ENCODE measurements at regions not wholly inside any gene's neighbourhood (a gene's known extent, or its start where the extent isn't known, plus 50 kb on each side); places are given as distances from the start of the nearest gene placed in this dataset.

GRCh38 chr3:95407709-95408463, 1345.0 kb downstream of the NSUN3 start:
- no peak for DNase-seq

GRCh38 chr3:95408464-95408862, 1345.6 kb downstream of the NSUN3 start:
- DNase-seq = no peak

DNA sequence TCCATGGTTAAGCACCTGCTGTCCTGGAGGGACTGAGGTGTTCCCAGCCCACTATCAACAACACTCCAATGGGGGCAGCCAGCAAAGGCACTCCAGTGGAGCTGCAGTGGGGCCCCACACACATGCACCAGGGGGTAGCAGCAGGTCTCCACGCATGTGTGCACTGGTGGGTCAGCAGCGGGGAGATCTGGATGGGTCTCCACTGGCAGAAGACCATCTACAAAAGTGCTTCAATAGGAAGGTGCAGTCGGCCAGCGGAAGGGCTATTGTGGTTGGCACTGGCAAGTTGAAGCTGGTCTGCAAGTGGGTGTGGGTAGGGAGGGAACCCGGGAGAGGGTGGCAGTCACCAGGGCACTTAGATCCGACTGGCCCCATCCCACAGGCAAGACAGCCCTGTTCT, 1355.4 kb downstream of the NSUN3 start:
- DNase-seq = no peak

GRCh38 chr3:95424279-95424678, 1361.4 kb downstream of the NSUN3 start:
- DNase-seq = no peak

- DNase-seq = no peak
Measured at GRCh38 chr3:95434491-95434890, 1371.6 kb downstream of the NSUN3 start.

DNA sequence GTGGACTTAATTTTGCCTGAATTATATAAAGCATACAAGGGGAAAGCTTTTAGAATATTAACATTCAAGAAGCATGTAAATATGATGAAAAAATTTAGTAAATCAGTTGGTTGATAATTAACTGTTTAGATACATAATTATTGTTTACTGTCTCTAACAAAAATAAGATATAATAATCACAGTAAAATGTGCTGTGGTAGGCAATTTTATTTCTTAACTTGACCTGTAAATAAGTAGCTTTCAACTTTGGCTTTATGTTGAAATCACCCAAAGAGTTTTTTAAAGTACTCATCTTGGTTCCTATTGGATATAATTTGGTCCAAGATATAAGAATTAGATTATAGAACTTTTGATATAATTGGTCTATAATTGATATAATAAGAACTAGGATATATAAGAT, 1374.5 kb downstream of the NSUN3 start:
- no peak for DNase-seq

- no peak for DNase-seq
Measured at GRCh38 chr3:95438274-95438673, 1375.4 kb downstream of the NSUN3 start.

DNA sequence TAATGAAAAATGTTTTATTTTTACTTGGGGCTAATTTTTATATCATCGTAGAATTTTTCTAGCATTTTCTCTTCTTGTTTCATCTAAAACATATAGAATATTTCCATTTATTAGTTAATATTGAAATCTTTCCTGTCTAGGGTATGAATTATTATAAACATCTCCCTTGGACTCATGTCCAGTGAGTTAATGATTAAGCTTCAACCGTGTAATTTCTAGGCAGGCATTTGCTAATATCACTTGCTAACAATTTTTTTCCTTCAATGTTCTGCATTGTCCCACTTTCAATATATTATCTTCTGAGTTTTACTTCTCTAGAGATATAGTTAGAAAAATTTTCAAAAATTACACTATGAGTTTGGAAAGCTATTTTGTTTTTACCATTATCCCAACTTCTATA, 1371.6 kb upstream of the EPHA6 start:
- no peak for DNase-seq

DNA sequence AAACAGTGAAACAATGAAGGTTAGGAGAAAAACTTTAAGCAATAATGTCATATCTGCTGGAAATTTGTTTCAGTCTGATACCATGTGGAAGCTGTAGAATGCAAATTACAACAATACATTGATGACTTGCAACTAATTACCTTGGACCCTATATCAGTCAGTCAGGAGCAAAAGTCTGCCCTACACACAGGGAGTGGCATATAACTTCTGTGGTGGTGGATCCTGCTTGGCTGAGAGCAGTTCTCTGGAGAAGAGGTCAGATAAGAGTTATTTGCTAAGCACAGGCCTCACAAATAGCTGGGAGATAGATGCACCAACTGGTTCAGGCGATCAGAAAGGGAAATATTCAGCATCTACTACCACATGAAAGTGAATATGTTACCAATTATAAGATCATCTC, 1364.6 kb upstream of the EPHA6 start:
- DNase-seq = no peak

DNA sequence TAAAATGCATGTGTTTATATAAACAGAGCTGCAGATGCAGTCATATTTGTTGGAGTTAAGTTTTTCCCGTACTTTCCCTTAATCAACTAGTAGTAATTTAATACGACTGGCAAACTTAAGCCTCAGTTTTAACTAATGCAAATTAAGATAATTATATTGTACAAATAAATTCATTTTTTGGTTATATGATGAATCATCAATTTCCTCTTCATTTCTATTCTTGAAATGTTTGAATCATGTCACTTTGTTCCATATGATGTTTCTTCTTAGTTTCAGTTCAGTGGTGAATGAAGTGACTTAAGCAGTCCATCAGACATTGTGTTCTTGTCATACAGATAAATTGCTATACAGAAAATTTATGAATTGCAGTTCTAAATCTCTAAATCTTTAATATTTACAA, 1361.2 kb upstream of the EPHA6 start:
- no peak for DNase-seq

DNA sequence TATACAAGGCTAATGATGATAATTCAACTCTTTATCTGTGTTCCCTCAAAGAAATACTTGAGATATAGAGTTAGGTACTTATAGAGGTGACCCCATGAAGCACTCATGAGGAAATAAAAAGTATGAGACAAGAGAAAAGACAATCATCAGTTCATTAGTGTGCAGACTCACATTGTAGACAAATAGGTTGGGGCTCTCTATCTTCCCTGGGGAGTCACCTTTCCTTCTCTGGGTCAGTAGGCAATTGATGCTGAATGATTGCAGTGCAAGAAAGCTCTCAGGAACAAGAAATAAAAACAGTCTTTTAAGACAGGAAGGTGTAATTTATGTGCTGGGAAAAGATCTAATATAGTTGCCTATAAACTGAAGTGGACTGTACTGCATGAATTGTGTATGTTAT, 1357.6 kb upstream of the EPHA6 start:
- no peak for DNase-seq

GRCh38 chr3:95459706-95460105, 1354.7 kb upstream of the EPHA6 start:
- DNase-seq = no peak

DNA sequence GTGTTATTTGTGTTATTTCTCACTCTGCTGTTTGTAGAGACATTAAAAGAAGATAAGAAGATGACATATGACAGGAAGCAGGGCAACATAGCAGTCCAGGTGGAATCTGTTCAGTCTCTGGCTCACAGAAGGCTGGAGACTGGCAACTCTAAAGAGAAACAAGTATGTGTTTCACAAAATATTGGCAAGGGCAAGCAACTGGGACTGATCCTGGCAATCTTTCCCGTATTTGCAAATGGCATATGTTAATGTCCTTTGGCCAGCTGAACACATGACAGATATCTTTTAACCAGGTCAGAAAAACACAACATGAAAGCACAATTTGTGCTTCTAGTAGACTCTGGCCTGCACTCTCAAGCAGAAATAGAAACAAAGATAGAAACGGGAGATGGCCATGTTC, 1354.1 kb upstream of the EPHA6 start:
- DNase-seq = no peak

DNA sequence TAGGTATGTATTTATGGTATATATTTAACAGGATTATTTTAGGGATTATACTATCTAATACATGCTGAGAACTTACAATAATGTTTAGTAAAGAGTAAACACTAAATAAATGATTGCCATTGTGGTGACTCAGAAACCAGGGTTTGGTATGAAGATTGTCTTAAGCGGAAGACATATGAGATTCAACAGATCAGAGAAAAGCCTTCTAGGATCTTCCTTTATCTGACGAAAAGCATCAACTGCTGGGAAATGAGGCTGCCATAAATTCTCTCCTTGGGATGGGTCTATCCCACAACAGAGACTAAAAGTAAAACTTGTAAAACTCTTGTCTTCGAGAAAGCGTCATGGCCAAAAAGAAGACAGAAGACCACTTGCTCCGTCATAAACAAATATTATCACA, 1352.2 kb upstream of the EPHA6 start:
- DNase-seq = no peak

DNA sequence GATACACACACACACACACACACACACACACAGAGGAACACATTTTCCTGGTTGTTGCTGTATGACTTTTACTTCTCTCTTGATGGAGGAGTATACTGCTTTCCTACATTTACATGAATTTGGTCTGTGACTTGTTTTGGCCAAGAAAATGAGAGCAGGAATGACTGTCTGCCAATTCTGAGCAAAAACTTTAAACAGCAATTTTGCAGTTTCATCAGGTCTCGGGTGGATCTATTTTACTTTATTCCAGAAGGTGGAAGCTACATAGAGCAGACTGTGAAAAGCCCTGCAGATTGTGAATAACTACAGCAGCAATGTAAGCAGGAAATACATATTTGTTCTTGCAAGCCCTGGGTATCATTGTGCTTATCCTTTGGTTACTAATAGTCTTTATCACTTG, 1350.0 kb upstream of the EPHA6 start:
- DNase-seq = no peak

GRCh38 chr3:95468331-95468730, 1346.1 kb upstream of the EPHA6 start:
- DNase-seq = no peak

- DNase-seq = no peak
Measured at GRCh38 chr3:95474338-95474737, 1340.1 kb upstream of the EPHA6 start.

DNA sequence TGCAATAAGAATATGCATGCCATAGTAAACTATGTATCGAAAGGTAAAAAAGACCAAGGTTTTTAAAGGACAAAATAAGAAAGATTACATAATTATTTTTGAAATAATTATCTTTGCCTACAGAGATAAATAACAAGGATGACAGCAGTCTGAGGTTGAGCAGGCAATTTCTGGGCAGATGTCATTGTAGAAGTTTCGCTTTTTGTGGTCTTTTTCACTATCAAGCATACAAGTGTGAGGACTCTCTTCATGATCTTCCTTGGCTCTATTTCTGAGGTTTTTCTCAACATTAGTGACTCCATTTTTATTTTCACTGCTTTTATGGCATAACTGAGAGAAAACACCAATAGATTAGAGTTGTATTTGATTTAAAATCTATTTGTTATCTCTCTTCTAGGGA, 1337.9 kb upstream of the EPHA6 start:
- DNase-seq = no peak

- DNase-seq = no peak
Measured at GRCh38 chr3:95506174-95506573, 1308.2 kb upstream of the EPHA6 start.

- no peak for DNase-seq
Measured at GRCh38 chr3:95508124-95508523, 1306.3 kb upstream of the EPHA6 start.

- DNase-seq = no peak
Measured at GRCh38 chr3:95511828-95512227, 1302.6 kb upstream of the EPHA6 start.

DNA sequence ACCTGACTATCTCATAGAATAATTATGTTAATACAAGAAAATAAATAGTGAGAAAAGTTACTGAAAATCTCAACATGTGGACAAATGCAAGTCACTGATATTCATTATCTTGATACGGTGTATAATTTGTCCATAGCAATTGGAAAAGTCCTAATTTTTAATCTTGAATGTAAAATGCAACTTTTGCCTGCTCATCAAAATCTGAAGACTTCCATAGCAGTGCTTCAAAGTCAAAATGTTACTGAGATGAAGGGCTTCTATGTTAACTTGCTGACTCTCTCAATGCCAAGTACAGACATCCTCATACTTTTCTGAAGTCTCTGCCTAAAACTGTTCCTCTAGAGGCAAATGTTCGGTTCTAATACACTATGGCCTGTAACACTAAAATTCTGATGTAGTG, 1300.1 kb upstream of the EPHA6 start:
- DNase-seq = no peak

GRCh38 chr3:95521396-95521795, 1293.0 kb upstream of the EPHA6 start:
- no peak for DNase-seq

DNA sequence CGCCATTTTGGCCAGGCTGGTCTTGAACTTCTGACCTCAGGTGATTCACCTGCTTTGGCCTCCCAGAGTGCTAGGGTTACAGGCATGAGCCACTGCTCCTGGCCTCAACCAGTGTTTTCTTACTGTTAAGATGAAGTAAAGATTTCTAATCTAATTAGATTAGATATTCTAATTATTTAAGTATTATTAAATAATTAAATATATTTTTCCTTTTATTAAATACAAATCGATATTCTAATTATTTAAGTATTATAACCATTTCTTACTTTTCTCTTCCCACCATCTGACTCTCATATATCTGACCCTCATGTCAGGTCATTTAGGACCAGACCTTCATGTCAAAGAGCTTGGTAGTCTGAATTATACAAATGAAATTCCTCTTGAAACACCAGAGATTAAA, 1291.9 kb upstream of the EPHA6 start:
- no peak for DNase-seq

DNA sequence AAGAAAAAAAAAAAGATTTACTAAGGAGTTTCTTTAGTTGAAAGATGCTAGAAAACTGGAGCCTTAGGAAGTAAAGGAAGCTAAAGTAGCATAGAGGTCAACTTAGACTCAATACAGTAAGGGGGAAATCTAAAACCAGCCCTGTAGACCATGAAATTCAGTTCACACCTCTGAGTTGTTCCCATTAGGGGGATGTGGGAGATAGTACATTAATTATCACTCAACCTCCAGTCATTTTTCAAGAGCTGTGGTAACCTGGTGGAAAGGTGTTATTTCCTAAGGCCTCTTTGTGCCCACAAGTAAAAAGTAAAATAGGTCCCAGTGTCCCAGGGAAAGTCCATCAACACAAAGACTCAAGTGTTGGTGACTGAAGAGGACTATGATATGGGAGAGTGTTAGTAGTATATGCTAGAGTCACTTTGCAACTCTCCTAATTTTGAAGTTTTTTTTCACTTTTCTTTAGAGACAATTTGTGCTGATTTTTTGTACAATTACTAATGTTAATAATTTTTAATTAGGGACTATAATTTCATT, 1274.4 kb upstream of the EPHA6 start:
- no peak for DNase-seq

Measured in NCI-H2227 treated with DMSO at 0.1 percent for 48 hours (cell line).